CD4-positive, alpha-beta T cell (primary cell): ENCODE measurements at regions not wholly inside any gene's neighbourhood (a gene's known extent, or its start where the extent isn't known, plus 50 kb on each side); places are given as distances from the start of the nearest gene placed in this dataset.

Experiments
- ATAC-seq: fragments of 200-7000 bp; cut with Tn5 transposase; one replicate; pipeline ENCODE4 v1.10.0; 2022; ENCODE audit warnings: mild to moderate bottlenecking; ENCODE audit not compliant: poor library complexity
- CTCF ChIA-PET: fragments of 350-600 bp; sonication (Branson Sonifier 250); formaldehyde crosslinking; loops from one replicate; lab custom pipeline; 2021; ENCODE audit warnings: antibody characterized with exemption, inconsistent platforms; lab: Charles Lee
- POLR2A ChIA-PET: fragments of 350-600 bp; sonication (Branson Sonifier 250); formaldehyde crosslinking; loops from one replicate; lab custom pipeline; 2021; ENCODE audit warnings: antibody characterized with exemption, inconsistent platforms; lab: Charles Lee
- DNase-seq, 14 experiments: peaks; one replicate each; pipeline ENCODE4 v3.0.0-alpha.2; 2013 to 2020; ENCODE audit warnings: mixed read lengths in 2 of 14
- H3K27ac ChIP-seq, 2 donors: one replicate each; pipeline versions ENCODE4 v1.5.1 to v1.7.0; 2013; ENCODE audit warnings: low read length in 2 of 2, low read depth in 1 of 2, mild to moderate bottlenecking in 1 of 2
- H3K27me3 ChIP-seq, 2 experiments: 1 replicate in 1 of 2; 2 replicates in 1 of 2; pipeline versions ENCODE4 v1.6.1 to v1.7.0; 2013; ENCODE audit warnings: low read length in 2 of 2, control low read depth in 1 of 2, mild to moderate bottlenecking in 1 of 2, moderate library complexity in 1 of 2; ENCODE audit not compliant: insufficient read depth in 2 of 2, control insufficient read depth in 1 of 2
- H3K36me3 ChIP-seq: one replicate; pipeline ENCODE4 v1.6.1; 2013; ENCODE audit warnings: low read length, control low read depth; ENCODE audit not compliant: insufficient read depth
- H3K4me1 ChIP-seq: one replicate; pipeline ENCODE4 v1.6.1; 2013; ENCODE audit warnings: low read length, control low read depth; ENCODE audit not compliant: insufficient read depth
- H3K4me3 ChIP-seq: one replicate; pipeline ENCODE4 v1.5.1; 2013; ENCODE audit warnings: mild to moderate bottlenecking, low read length, moderate library complexity
- H3K9me3 ChIP-seq, 2 experiments: 1 replicate in 1 of 2; 2 replicates in 1 of 2; pipeline versions ENCODE4 v1.6.1 to v1.7.0; 2013; ENCODE audit warnings: low read length in 2 of 2, mild to moderate bottlenecking in 2 of 2, control low read depth in 1 of 2, moderate library complexity in 1 of 2; ENCODE audit not compliant: control insufficient read depth in 1 of 2, insufficient read depth in 1 of 2
- H3K27ac Mint-ChIP-seq: one replicate; pipeline ENCODE4 v1.8.0; 2020; ENCODE audit warnings: mixed read lengths
- H3K27me3 Mint-ChIP-seq: one replicate; pipeline ENCODE4 v1.8.0; 2021; ENCODE audit warnings: mixed read lengths
- H3K36me3 Mint-ChIP-seq: one replicate; pipeline ENCODE4 v1.8.0; 2021; ENCODE audit warnings: low read depth, mixed read lengths
- H3K4me1 Mint-ChIP-seq: one replicate; pipeline ENCODE4 v1.8.0; 2021; ENCODE audit warnings: low read depth, mixed read lengths
- H3K4me3 Mint-ChIP-seq: one replicate; pipeline ENCODE4 v1.8.0; 2020; ENCODE audit warnings: mild to moderate bottlenecking, mixed read lengths
- H3K9me3 Mint-ChIP-seq: one replicate; pipeline ENCODE4 v1.8.0; 2020; ENCODE audit warnings: mixed read lengths
- intact Hi-C, 2 experiments: fragments of 100-400 bp; cut with DNase I in 1 of 2; cut with micrococcal nuclease in 1 of 2; formaldehyde crosslinking; loops; one replicate each; pipeline versions ENCODE4 v1.15.1 to v1.9.0; 2023 to 2025; cut with DNase I, micrococcal nuclease
- TF ChIP-seq, protein P1 (sequence below): fragments of 200-600 bp; IDR thresholded peaks from one replicate; pipeline ENCODE4 v1.8.0; 2022; ENCODE audit warnings: antibody characterized with exemption, mild to moderate bottlenecking

GRCh38 chr12:125882141-125882540, 816.9 kb downstream of the AACS start:
- TF ChIP-seq, protein P1, sequence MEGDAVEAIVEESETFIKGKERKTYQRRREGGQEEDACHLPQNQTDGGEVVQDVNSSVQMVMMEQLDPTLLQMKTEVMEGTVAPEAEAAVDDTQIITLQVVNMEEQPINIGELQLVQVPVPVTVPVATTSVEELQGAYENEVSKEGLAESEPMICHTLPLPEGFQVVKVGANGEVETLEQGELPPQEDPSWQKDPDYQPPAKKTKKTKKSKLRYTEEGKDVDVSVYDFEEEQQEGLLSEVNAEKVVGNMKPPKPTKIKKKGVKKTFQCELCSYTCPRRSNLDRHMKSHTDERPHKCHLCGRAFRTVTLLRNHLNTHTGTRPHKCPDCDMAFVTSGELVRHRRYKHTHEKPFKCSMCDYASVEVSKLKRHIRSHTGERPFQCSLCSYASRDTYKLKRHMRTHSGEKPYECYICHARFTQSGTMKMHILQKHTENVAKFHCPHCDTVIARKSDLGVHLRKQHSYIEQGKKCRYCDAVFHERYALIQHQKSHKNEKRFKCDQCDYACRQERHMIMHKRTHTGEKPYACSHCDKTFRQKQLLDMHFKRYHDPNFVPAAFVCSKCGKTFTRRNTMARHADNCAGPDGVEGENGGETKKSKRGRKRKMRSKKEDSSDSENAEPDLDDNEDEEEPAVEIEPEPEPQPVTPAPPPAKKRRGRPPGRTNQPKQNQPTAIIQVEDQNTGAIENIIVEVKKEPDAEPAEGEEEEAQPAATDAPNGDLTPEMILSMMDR: no peak
- Mint-ChIP-seq H3K4me1 (no peaks in the 10 kb centered on the region), H3K27ac (no peak overlapping the region), H3K4me3 (no peak overlapping the region), H3K27me3 (no peaks in the 10 kb centered on the region), H3K36me3 (no peaks in the 10 kb centered on the region), H3K9me3 (peaks cover 4% of the 10 kb centered on the region)
- intact Hi-C loops: no loop called here
- ChIA-PET CTCF (no interaction called here), POLR2A (no interaction called here)
- ATAC-seq: no peak
- DNase-seq: no peak
- H3K4me1 ChIP-seq: no peaks in the 10 kb centered on the region
- H3K27me3 ChIP-seq: no peaks in the 10 kb centered on the region
- no peak overlapping the region for H3K27ac ChIP-seq
- no peaks in the 10 kb centered on the region for H3K9me3 ChIP-seq
- H3K36me3 ChIP-seq: no peaks in the 10 kb centered on the region
- H3K4me3 ChIP-seq: no peak overlapping the region

DNA sequence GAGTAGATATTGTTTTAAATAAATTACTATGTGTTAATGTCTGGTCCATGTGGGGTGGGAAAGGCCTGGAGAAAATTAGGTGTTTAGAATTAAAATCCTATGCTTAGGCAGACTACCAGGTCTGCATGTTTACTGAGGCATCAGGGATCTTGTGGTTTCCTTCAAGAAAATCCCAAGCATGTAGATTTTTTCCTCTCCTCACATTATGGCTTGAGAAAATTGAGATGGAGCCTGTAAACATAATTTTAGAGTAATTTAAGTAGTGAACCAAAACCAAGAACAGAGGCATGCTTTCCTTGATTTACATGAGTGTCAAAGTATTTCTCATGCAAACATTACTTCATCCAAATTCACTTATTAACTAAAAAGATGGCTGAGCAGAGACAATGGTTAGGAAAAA, 823.7 kb downstream of the AACS start:
- DNase-seq (no peak), ATAC-seq (no peak)
- TF ChIP-seq, protein P1: no peak
- Histone ChIP-seq H3K27ac (no peak overlapping the region), H3K4me1 (no peaks in the 10 kb centered on the region), H3K9me3 (no peaks in the 10 kb centered on the region), H3K36me3 (no peaks in the 10 kb centered on the region), H3K4me3 (no peak overlapping the region), H3K27me3 (no peaks in the 10 kb centered on the region)
- Mint-ChIP-seq H3K27ac (no peak overlapping the region), H3K9me3 (peaks cover 8% of the 10 kb centered on the region), H3K4me3 (no peak overlapping the region), H3K4me1 (no peaks in the 10 kb centered on the region), H3K36me3 (no peaks in the 10 kb centered on the region), H3K27me3 (no peaks in the 10 kb centered on the region)
- ChIA-PET POLR2A (no interaction called here), CTCF (no interaction called here)
- intact Hi-C loops: no loop called here

DNA sequence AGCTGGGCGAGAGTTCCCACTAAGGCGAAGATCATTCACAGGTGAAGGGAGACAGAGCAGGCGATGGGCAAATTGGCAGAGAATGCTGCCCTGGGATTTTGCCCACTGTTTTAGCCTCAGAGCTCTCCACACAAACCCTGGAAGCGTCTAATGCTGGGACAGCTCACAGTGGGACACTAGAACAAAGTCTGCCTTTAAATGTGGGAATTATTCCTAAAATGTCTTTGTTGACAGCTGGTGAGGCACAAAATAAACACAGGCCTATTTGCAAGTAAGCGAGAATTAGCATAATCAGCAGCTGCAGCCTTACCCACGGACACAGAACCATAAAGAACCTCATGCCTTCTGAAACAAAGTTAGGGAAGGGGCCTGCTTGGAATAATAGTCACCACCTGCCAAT, 824.5 kb downstream of the AACS start:
- Mint-ChIP-seq H3K9me3 (peaks cover 5% of the 10 kb centered on the region), H3K4me3 (no peak overlapping the region), H3K27me3 (no peaks in the 10 kb centered on the region), H3K36me3 (no peaks in the 10 kb centered on the region), H3K4me1 (no peaks in the 10 kb centered on the region), H3K27ac (no peak overlapping the region)
- no peak overlapping the region for H3K27ac ChIP-seq
- no peaks in the 10 kb centered on the region for H3K36me3 ChIP-seq
- H3K27me3 ChIP-seq: no peaks in the 10 kb centered on the region
- no peaks in the 10 kb centered on the region for H3K9me3 ChIP-seq
- TF ChIP-seq, protein P1: no peak
- DNase-seq (no peak), ATAC-seq (no peak)
- intact Hi-C loops: no loop called here
- no peaks in the 10 kb centered on the region for H3K4me1 ChIP-seq
- no peak overlapping the region for H3K4me3 ChIP-seq
- ChIA-PET CTCF (no interaction called here), POLR2A (no interaction called here)
